Bone marrow (tissue), 2 donors: ENCODE measurements at regions not wholly inside any gene's neighbourhood (a gene's known extent, or its start where the extent isn't known, plus 50 kb on each side); places are given as distances from the start of the nearest gene placed in this dataset.
A peak's percentile ranks its signal among the peaks of the same experiment; 100 is the strongest.
"Not testable (repeated sequence)": the region's sequence is repeated elsewhere in the genome, so short reads cannot be mapped to it uniquely, and the experiment has no call there.

Source experiments
- DNase-seq, 2 donors: peaks; one replicate each; lab custom pipeline; 2025; lab: John Stamatoyannopoulos, UW

DNA sequence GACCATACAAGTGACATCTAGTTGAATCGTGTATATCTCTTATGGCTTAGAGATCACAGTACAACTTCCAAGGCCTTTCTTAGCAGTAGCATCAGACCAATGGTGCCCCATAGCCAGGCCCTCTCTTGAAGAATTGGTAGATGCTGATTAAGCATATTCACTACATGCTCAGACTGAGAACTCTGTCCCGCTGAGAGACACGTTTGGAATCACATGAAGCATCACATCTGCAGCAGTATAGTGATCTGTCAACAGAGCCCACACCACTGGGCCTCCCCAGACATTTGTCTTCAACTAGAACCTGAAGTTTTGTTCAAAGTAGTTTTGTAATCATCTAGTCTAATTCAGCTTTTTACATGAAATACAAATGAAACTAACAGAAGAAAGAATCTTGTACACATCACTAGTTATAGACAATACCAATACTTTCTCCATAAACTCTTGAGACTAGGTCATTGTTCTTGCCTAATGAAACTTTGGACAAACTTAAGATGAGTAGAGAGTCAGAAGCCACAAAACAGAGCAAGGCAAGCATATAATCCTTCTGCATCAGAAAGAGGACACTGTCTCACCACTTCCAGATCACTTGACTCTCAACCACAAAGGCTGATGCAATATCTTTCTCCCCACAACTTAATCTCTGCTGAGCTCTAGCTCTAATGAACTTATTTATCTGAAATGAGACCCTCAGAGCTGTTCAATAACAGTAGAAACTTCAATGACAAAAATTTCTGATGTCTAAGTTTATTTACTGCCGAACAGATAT lies 182.7 kb downstream of the TBX18 start:
- DNase-seq = peak in 1 of 2 donors; percentile 44

DNA sequence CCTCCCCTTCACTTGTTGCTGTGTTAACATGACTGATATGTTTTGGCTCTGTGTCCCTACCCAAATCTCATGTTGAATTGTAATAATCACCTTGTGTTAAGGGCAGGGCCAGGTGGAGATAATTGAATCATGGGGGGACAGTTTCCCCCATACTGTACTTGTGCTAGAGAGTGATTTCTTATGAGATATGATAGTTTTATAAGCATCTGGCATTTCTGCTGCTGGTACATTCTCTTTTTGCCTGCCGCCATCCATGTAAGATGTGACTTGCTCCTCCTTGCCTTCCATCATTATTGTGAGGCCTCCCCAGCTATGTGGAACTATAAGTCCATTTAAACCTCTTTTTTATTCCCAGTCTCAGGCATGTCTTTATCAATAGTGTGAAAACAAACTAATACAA lies 185.0 kb downstream of the TBX18 start:
- no peak for DNase-seq

DNA sequence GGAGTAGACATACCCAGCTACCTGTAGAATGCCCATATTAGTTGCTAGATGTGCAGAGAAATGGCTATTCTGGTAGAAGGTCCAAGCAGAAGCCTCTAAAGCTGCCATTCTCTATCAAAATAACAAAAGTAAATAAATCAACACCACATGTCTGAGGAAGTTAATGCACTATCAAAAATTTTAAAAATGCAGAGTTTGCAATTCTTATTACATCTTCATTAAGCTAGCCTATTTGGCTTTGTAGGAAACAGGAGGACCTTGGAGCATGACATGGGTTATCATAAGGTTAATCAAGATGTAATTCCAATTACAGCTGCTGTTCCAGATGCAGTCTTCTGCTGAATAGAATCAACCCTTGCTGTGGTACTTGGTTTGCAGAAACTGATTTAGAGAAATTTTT lies 188.4 kb downstream of the TBX18 start:
- no peak for DNase-seq

DNA sequence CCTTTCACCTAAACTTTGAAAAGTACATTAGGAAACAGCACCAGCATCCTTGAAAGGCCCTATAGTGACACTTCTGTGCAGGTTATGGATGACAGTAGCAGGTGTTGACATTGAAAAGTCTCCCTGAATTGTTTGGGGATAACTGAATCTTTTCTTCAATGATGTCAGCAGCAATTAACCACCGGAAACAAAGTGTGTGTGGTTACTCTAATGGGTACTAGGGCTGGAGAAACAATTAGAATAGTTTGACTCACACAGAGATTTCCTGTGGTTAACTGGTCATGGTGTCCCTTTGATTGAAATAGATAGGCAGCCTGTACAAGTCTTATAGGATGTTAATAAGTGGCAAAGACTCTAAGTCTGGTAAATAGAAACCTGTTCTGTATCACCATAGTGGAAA lies 189.1 kb downstream of the TBX18 start:
- peak in 1 of 2 donors; percentile 24 for DNase-seq

DNA sequence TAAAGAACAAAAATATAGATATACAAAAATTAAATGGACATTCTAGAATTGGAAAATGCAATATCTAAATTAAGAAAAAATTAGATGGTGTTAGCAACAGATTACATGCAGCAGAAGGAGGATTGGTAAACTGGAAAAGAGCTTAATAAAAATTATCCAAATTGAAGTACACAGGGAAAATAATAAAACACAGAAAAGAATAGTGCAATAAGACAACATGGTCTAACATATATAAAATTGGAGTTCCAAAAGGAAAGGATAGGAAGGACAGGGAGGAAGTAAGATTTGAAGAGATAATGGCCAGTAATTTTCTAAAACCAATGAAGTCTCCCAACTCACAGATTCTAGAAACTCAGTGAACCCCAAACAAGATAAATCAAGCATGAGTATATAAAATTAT lies 194.5 kb downstream of the TBX18 start:
- no peak for DNase-seq

DNA sequence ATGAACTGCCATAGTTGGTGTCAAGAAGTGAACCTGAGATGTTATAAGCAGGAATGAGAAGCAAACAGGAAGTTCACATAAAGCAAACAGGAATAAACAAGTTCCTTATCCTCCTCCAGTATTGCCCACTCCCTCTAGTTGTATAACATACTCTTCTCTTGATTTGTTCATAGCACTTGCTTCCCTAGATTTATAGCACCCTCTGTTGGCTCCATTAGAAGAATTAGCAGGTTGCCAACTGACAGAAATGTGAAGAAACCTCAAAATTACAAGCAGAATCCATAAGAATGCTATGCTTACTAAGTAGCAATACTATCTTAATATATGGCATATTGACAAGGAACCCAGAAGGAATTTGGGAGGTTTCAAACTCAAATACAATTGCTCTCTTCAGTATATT lies 195.4 kb downstream of the TBX18 start:
- DNase-seq = no peak

DNA sequence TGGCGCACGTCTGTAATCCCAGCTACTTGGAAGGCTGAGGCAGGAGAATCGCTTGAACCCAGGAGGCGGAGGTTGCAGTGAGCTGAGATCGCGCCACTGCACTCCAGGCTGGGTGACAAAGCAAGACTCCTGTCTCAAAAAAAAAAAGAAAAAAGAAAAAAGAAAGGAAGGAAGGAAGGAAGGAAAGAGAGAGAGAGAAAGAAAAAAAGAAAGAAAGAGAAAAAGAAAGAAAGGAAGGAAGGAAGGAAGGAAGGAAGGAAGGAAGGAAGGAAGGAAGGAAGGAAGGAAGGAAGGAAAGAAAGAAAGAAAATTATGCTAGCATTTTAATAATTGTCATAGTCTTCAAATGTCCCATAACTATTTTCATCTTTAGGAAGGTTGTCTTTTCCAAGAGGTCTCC lies 198.7 kb downstream of the TBX18 start:
- not testable (repeated sequence) for DNase-seq

DNA sequence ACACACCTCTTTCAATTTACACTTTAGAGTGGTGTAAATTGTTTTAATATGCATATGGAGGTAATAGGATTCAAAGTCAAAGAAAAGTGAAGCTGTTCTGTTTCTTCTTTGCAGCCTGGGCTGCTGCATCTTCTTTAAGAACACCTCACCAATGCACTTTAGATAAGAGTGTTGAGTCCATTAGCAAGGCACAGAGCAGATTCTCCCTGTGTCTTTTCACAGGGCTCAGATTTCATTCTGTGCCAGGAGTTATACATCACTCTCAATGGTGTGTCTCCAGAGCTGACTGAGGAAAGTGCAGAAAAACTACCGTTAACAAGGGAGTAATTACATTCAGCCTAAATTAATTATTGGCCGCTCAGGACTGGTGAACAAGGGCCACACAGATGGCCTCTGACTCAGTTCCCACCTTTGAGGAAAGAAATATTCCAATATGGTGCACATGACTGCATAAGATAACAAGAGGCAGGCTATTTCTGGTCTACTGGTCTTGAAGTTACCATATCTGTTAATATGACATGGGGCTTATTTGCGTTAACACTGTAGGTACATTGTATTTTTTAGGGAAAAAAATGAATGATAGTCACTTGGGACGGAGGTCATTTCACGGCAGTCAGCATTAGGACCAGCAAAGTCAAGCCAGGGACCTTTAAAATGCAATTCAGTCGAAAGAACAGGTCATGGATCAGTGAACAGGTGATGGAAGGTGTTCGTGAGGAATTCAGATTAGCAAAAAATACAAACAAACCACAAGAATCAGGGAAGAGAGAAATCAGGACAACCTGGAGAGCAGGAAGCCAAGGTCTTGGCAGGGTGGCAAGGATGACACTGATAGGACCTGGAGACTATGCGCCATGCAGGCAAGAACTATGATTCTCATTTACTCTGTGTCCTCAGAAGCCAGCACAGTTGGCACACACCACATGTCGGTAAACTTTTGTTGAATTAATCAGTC lies 203.7 kb downstream of the TBX18 start:
- no peak for DNase-seq

DNA sequence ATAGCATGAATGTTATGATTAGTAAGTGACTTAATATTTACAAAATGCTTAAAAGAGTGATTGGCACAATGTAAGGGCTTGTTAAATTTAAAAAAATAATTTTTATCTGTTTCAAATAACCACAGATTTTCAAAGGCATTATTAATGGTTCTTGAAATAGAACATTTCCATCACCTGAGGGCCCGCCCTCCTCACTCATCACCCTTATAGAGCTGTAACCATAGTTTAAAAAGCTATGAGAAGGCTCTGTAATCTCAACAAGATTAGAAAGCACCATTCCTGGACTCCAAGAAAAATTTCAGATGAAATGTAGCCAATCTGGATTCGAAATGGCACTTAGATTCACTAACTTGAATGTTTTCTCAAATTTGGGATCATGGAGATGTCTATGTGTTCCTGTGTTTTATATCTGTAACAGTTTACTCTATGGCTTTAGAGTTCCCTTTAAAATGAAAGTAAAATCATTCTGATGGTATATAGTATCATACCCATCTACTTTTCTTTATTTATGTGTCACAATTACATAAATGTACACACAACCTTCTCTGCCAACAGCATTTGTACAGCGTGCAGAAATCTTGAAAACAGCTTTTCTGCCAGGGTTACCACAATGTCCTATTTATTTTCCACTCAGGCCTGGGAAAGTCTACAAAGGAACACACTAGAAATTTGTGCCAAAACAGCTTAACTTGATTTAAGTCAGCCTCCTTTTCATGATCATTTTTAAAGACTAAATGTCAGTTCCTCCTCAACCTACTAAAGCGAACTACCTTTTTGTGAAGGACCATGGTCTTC lies 207.7 kb downstream of the TBX18 start:
- no peak for DNase-seq

DNA sequence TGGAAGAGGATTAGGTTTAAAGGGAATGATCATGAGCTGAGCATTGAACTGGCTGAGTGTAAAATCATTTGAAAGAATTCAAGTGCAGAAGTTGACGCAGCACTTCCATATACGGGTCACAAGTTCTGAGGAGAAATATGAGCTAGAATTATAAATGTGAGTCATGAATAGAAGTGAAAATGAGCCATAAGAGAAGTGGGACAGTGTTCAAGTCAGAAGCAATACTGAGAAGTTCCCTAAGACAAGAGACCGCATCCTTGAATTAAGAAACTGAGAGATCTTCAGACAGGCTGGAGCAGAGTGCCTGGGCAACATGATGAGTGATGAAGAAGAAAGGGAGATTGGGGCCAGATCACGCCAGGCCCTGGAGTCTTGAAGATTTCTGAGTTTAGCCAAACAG lies 209.7 kb downstream of the TBX18 start:
- DNase-seq = no peak

DNA sequence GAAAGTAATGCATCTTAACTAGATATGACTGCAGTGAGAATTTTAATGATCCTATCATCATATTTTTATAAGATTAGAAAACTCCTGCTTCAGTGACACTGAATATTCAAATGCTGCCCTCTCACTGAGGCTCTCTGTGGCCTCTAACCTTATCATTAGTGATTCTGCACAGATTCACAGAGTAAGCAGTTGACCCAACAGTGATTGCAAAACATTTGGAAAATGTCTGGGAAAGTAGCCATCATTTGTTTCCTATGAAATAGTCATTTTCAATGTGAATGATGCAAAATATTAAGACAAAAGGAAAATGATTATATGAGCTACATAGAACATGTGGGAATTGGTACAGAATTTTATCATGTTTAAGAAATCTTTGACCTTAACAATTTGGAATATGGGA lies 210.3 kb downstream of the TBX18 start:
- DNase-seq = no peak

DNA sequence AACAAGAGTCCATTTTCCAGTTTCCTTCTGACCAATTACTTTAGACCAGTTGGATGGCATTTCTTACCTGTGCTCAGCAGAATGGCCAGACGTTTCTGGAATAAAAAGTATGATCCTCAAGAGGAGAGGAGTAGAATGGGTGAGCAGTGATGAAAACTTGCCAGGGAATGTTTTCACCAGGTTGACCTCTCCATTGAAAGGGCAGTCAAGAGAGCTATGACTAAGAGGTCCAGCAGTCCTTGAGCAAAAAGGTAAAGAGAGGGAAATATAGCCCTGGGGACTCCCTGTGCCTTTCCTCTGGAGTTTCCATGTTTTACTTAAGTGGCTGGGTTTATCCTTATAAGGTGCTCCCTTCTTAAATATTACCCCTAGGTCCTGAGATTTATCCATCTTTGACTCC lies 210.9 kb downstream of the TBX18 start:
- no peak for DNase-seq

DNA sequence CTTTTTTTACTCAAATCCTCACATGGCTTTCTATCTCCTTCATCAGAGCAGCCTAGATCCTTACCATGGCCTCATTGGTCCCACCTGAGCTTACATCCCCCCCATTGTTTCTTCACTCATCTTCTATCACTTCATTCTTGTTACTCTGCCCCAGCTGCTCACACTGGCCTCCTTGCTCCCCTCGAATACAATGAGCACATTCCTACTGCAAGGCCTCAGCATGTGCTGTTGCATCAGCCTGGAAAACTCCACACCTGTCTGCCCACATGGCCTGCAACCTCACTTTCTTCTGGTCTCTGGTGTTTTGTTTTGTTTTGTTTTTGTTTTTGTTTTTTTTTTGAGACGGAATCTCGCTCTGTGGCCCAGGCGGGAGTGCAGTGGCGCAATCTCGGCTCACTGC lies 212.6 kb downstream of the TBX18 start:
- no peak for DNase-seq

DNA sequence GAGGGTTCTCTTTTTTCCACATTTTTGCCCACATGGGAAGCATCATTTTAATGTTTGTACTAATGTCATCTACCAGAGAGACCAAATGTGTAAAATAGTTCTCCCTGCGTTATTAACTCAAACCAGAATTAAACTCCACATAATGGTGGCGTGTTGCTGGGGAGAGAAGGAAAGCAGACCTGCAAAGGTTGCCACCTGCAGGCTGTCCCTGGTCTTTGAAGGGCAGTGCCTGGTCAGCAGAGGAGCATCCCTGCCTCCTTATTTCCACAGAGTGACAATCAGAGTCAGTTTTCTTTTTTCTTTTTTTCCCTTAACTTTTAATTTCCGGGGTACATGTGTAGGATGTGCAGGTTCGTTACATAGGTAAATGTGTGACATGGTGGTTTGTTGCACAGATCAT lies 214.5 kb downstream of the TBX18 start:
- no peak for DNase-seq

DNA sequence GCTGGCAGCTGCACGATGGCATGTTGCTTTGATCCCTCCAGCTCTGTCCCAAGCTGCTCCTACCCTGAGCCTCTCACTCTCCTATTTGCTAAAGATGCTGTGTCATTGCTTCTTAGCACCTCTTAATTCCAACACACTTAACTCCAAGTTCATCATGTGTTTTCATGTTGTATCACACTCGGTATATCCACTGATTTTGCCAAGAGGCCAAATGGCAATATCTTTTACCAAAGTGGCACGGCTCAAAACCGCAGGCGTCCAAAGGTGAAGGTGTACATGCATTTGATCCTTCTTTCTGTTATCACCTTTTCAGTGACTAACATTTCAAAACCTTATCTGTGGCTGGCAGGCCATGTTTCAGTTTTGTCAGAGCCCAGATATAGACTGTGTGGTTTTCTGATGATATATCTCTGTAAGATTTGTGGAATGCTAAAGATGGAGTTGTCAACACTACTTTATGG lies 217.0 kb downstream of the TBX18 start:
- no peak for DNase-seq

DNA sequence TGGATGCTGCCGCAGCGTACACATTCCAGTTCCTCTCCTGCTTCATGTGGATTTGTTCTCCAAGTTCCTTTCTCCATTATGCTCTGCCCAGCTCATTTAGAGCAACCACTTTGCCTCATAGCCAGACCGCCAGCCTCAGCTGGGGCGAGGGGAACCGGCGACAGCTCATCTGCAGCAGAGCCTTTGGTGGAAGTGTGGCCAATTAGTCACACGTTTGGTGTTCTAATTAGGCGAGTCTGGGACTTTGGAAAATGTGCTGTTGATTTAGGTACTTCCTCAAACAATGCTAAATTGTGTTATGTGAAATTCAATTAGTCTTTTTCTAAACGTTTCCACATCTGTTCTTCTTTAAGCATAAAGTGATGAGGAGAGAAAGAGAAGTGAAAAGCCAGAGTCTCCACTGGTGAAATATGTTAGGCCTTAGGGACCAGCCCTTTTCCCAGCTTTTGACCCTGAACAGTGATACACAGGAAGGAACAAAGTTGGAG lies 217.9 kb downstream of the TBX18 start:
- no peak for DNase-seq

DNA sequence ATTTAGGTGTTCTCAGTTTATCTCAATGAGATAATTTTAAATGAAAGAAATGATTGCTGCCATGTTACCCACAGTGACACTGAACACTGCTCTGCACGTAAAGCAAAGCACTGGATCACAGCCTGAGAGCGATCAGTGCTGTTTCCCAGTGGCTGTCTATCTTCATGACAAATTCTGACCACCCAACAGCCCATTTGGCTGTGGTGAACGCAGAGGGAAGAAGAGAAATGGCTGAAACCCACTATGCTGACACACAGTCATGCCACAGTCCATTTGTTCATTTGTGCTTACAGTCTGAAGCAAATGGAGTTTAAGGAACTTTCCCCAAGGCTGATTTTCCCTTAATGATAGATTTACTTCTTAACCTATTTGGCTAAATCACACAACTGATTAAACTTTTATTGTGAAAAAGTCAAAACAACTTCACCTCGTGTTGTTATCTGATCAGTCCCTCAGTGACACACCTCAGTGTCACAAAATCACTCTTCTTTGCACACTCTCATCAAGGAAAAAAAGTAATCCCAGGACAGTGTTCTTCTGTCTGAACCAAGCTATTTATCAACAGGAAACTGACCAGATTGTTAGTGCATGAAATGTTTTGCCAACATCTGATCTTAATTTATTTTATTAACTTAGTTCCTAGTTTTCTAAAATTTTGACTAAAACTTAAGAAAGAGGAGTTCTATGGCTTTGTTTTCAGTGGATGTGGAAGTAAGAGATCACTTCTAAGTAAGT lies 225.1 kb downstream of the TBX18 start:
- no peak for DNase-seq

DNA sequence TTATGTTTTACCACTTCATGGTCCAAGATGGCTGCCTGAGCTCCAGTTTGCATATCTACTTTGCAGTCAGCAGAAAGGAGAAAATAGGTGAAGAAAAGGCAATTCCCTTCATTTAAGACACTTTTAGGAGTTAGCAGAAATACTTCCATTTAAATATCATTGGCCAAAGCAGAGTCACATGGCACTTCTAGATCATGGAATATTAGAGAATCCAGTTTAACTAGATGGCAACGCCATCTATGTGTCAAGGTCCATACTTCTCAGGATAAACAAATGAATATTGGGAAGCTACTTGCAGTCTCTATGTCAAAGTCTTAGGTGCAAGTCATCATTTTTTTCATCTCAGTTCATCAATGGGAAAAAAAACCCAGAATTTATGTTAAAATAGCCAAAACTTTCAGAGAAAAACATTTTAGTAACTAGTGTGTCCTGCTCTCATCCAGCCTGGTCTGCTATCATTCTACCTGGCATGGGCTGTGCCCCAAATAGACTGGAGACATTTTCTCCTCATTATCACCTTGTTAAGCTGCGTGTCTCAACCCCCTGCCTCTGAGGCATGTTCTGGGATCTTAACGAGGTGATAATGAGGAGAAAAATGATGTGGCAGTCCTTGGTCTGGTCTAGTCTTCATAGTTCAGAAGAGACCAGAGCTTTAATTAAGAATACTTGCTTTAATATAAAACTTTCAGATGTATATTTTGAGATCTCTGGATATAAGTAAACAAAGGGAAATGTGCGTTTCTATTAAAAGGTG lies 227.3 kb downstream of the TBX18 start:
- DNase-seq = no peak

DNA sequence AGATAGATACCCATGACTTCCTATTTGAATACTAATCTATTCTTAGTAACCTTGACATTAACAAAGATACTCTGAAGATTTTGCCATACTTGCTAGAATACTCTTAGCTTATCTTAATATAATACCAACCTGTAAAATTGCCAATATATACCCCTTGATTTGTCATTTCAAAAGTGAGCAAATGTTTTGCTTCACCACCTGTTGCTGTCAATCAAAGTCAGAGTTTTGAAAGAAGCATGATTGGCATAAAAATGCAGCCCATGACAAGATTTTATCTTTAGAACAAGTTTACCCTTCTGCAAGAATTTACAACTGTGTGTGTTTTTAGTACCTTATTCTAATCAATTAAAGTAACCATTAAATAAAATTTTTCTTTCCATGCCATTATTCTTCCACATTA lies 236.2 kb downstream of the TBX18 start:
- DNase-seq = no peak

DNA sequence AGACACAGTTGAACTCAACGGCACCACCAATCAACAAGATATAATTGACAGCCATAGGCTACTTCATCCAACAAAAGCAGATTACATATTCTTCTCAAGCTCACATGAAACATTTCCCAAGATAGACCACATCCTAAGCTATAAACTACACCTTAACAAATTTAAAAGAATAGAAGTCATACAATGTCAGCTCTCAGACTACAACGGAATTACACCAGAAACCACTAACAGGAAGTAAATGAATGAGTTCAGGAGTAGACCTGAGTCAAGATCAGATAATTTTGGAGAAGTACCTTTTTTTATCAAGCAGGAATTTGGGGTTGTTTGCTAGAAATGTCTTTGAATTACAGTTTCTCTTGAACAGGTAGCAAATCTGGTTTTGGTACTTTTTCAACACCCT lies 237.8 kb downstream of the TBX18 start:
- no peak for DNase-seq

DNA sequence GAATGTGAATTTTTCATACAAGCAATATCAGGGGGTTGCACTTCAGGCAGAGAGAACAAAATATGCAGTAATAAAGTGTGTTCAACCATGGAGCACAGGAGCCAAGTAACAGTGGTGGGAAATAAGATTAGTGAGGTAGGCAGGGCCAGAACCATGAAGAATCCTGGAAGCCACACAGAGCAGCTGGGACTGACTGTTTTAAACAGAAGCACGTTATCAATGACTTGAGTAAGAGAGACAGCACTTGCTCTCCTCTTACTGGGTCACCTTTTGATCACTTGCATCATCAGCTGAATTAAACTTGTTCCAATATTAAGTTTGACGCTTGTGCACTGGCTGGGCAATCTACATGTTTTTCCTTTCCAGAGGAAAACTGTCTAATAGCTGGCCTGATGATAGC lies 238.5 kb downstream of the TBX18 start:
- DNase-seq = no peak
